ENCODE measurements at regions not wholly inside any gene's neighbourhood (a gene's known extent, or its start where the extent isn't known, plus 50 kb on each side); places are given as distances from the start of the nearest gene placed in this dataset.

DNA sequence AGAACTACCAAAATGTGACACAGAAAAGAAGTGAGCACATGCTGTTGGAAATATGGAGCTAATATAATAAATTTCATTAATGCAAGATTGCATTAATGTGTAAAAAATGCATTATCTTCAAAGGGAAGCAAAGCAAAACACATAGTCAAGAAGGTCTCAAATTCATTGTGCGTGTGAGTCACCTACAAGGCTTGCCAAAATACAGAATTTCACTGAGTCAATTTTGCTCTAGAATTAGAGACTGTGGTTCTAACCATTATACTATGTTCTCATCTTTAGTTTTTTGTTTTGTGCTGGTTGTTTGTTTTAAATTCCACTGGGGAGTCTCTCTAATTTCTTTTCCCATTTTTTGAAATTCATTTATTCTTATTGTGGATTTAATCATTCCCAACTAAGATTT lies 149.8 kb upstream of the SLITRK1 start:
- no peak for DNase-seq
- 29 to 66% methylated on average over 1 of the region's 1 CpG for WGBS, 2 donors
- no peak overlapping the region for H3K27ac ChIP-seq
- no peaks in the 10 kb centered on the region for H3K36me3 ChIP-seq
- no peaks in the 10 kb centered on the region for H3K9me3 ChIP-seq
- H3K4me3 ChIP-seq = no peak overlapping the region
- H3K4me1 ChIP-seq = no peaks in the 10 kb centered on the region
- H3K27me3 ChIP-seq = no peaks in the 10 kb centered on the region
- intact Hi-C loops (cut with DNase I) = no loop called here
- TF ChIP-seq, protein P1, sequence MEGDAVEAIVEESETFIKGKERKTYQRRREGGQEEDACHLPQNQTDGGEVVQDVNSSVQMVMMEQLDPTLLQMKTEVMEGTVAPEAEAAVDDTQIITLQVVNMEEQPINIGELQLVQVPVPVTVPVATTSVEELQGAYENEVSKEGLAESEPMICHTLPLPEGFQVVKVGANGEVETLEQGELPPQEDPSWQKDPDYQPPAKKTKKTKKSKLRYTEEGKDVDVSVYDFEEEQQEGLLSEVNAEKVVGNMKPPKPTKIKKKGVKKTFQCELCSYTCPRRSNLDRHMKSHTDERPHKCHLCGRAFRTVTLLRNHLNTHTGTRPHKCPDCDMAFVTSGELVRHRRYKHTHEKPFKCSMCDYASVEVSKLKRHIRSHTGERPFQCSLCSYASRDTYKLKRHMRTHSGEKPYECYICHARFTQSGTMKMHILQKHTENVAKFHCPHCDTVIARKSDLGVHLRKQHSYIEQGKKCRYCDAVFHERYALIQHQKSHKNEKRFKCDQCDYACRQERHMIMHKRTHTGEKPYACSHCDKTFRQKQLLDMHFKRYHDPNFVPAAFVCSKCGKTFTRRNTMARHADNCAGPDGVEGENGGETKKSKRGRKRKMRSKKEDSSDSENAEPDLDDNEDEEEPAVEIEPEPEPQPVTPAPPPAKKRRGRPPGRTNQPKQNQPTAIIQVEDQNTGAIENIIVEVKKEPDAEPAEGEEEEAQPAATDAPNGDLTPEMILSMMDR (IDR thresholded peaks at IDR 0.05) = no peak
- no peak for TF ChIP-seq POLR2A (IDR thresholded peaks at IDR 0.05)

DNA sequence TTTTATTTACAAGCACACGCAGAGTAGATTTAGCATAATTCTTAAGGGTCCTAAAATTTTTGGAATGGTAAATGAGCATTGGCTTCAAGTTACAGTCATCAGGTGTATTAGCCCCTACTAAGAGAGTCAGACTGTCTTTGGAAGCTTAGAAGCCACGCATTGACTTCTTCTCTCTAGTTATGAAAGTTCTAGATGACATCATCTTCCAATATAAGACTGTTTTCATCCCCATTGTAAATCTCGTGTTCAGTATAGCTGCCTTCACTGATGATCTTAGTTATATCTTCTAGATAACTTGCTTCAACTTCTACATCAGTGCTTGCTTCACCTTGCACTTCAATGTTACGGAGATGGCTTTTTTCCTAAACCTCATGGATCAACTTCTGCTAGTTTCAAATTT lies 148.8 kb upstream of the SLITRK1 start:
- no peaks in the 10 kb centered on the region for H3K4me1 ChIP-seq
- WGBS, 2 donors = 85% methylated on average over 4 of the region's 4 CpGs
- H3K4me3 ChIP-seq = no peak overlapping the region
- no peaks in the 10 kb centered on the region for H3K27me3 ChIP-seq
- no peak for TF ChIP-seq POLR2A (IDR thresholded peaks at IDR 0.05)
- TF ChIP-seq, protein P1 (IDR thresholded peaks at IDR 0.05) = no peak
- no peak overlapping the region for H3K27ac ChIP-seq
- no peaks in the 10 kb centered on the region for H3K36me3 ChIP-seq
- intact Hi-C loops (cut with DNase I) = no loop called here
- no peak for DNase-seq
- no peaks in the 10 kb centered on the region for H3K9me3 ChIP-seq

DNA sequence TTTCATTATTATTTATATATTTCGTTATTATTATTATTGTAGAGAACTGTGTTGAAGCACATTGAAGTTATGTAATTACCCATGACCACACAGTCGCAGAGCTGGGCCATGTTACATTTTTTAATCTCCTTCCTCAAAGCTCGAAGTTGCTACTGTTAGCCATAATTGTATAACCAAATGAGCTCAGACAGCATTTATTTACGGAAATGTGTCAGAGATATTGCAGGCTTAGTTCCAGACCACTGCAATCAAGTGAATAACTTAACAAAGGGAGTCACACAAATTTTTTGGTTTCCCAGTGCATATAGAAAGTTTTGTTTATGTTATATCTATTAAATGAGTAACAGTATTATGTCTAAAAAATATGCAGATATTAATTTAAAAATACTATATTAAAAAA lies 147.1 kb upstream of the SLITRK1 start:
- H3K4me1 ChIP-seq = no peaks in the 10 kb centered on the region
- no peaks in the 10 kb centered on the region for H3K36me3 ChIP-seq
- no peaks in the 10 kb centered on the region for H3K27me3 ChIP-seq
- H3K27ac ChIP-seq = no peak overlapping the region
- no peak overlapping the region for H3K4me3 ChIP-seq
- TF ChIP-seq, protein P1 (IDR thresholded peaks at IDR 0.05) = no peak
- TF ChIP-seq POLR2A (IDR thresholded peaks at IDR 0.05) = no peak
- WGBS, 2 donors = 39 to 46% methylated on average over 4 of the region's 4 CpGs
- H3K9me3 ChIP-seq = no peaks in the 10 kb centered on the region
- intact Hi-C loops (cut with DNase I) = no loop called here
- no peak for DNase-seq

DNA sequence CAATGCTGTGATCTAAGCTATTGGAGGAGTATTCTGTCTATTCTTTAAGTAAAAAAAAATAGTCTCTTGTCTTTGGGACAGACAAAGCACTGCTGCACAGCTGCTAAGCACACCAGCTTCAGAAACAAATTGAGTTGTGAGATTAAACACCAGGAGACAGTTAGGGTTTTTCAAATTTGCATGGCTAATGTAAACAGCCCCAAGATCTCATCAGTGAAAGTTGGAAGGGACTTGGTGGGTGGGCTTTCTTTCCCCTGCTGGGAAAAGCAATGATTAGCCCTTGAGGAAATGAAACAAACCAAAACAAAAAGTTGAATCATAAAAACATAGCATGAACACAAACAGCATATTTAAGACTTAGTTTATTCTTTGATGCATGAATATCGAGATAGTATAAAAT lies 143.6 kb upstream of the SLITRK1 start:
- Histone ChIP-seq H3K27ac (no peak overlapping the region), H3K27me3 (no peaks in the 10 kb centered on the region), H3K4me3 (no peak overlapping the region), H3K4me1 (no peaks in the 10 kb centered on the region), H3K9me3 (no peaks in the 10 kb centered on the region), H3K36me3 (no peaks in the 10 kb centered on the region)
- intact Hi-C loops (cut with DNase I) = no loop called here
- WGBS, 2 donors = 76 to 77% methylated on average over 1 of the region's 1 CpG
- no peak for DNase-seq
- no peak for TF ChIP-seq POLR2A (IDR thresholded peaks at IDR 0.05)
- TF ChIP-seq, protein P1 (IDR thresholded peaks at IDR 0.05) = no peak

DNA sequence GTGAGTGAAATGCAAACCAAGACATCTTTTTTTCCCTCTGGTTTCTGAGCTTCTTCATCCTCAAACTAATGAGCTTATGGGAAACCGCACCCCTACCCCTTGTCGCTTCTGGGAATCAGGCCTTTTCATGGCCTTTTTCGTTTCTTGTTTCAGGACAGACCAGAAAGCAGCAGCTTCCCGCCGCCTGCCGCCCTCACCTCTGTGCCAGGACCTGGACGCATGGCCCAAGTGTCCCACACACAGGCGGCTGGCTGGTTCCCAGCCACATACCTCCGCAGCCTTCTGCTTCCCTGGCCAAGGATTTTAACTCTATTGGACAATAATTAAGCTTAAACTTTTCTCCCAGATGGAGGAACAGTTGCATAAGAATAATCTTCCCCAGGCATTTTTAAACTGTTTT lies 114.1 kb upstream of the SLITRK1 start:
- 86 to 89% methylated on average over 8 to 9 of the region's 9 CpGs for WGBS, 2 donors
- no peaks in the 10 kb centered on the region for H3K27me3 ChIP-seq
- no peaks in the 10 kb centered on the region for H3K4me1 ChIP-seq
- no peaks in the 10 kb centered on the region for H3K36me3 ChIP-seq
- TF ChIP-seq POLR2A (IDR thresholded peaks at IDR 0.05) = no peak
- TF ChIP-seq, protein P1 (IDR thresholded peaks at IDR 0.05) = no peak
- H3K9me3 ChIP-seq = no peaks in the 10 kb centered on the region
- no peak for DNase-seq
- H3K27ac ChIP-seq = no peak overlapping the region
- intact Hi-C loops (cut with DNase I) = no loop called here
- no peak overlapping the region for H3K4me3 ChIP-seq

Data from esophagus squamous epithelium (tissue), 5 donors.